Lower leg skin (tissue), 3 donors: ENCODE measurements at regions not wholly inside any gene's neighbourhood (a gene's known extent, or its start where the extent isn't known, plus 50 kb on each side); places are given as distances from the start of the nearest gene placed in this dataset.

Source experiments
- POLR2A ChIP-seq, 2 donors: fragments of 450-650 bp; IDR thresholded peaks; one replicate each; pipeline ENCODE4 v1.6.1; 2016 to 2017; ENCODE audit warnings: antibody characterized with exemption in 2 of 2, mild to moderate bottlenecking in 1 of 2, moderate library complexity in 1 of 2
- TF ChIP-seq, protein P1 (sequence below), 3 donors: fragments of 450-650 bp; IDR thresholded peaks; one replicate each; pipeline ENCODE4 v1.5.1; 2016; ENCODE audit warnings: antibody characterized with exemption in 3 of 3, mild to moderate bottlenecking in 3 of 3, moderate library complexity in 2 of 3

DNA sequence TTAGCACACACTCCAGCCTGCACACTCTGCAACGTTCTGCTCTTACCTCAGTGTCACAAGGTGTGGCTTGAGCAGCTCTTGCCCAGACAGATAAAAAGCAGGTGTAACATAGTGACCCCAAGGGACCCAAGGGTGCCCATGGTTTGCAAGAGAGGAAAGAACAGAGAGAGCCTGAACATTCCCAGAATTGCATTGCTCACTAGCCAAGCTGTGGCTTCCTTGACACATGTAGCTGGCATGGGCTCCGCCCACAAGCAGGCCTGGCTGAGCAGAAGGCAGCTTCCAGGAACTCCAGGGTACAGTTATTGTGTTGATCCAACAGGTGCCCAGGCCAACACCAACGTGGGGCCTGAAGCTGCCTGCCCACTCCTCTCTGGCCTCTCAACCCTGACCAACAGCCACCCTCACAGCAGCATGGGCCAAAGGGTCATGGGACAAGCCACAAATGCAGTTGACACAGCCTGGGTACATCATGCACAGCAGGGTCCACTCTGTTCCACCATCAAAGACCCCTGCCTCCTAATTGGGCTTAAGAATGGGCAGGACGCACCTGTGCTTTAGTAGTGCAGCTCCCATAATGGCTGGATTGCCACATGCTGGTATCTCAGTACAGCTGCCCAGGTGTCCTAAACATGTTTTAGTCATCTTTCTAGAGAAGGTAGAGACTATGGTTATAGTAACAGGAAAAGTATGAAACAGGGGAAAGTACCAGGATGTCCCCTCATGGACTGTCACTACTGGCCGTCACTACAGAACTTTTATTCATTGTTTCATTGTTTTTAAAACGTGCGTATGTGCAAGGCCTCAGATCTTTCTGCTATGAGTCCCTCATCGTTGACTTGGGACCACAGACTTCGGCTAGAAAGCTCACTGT lies 73.7 kb upstream of the ACSL1 start:
- no peak for TF ChIP-seq POLR2A (IDR thresholded peaks at IDR 0.05)
- TF ChIP-seq, protein P1, sequence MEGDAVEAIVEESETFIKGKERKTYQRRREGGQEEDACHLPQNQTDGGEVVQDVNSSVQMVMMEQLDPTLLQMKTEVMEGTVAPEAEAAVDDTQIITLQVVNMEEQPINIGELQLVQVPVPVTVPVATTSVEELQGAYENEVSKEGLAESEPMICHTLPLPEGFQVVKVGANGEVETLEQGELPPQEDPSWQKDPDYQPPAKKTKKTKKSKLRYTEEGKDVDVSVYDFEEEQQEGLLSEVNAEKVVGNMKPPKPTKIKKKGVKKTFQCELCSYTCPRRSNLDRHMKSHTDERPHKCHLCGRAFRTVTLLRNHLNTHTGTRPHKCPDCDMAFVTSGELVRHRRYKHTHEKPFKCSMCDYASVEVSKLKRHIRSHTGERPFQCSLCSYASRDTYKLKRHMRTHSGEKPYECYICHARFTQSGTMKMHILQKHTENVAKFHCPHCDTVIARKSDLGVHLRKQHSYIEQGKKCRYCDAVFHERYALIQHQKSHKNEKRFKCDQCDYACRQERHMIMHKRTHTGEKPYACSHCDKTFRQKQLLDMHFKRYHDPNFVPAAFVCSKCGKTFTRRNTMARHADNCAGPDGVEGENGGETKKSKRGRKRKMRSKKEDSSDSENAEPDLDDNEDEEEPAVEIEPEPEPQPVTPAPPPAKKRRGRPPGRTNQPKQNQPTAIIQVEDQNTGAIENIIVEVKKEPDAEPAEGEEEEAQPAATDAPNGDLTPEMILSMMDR (IDR thresholded peaks at IDR 0.05) = no peak
